ENCODE measurements at regions not wholly inside any gene's neighbourhood (a gene's known extent, or its start where the extent isn't known, plus 50 kb on each side); places are given as distances from the start of the nearest gene placed in this dataset.
A peak's percentile ranks its signal among the peaks of the same experiment; 100 is the strongest.

- no peak overlapping the region for H3K4me3 ChIP-seq (ENCODE audit: low read depth, low read length)
- no peaks in the 10 kb centered on the region for H3K27me3 ChIP-seq (ENCODE audit: control insufficient read depth, insufficient read depth, low read length)
- H3K36me3 ChIP-seq (ENCODE audit: control insufficient read depth, insufficient read depth, low read length): no peaks in the 10 kb centered on the region
- no peak for DNase-seq (ENCODE audit: low read depth)
- ChIA-PET CTCF (interaction anchor here (1.0 to 1.5 kb wide), 5 partner anchors 14 to 441 kb away, joined by 3 to 5 read pairs (median 4); no protein-coding TSS in a partner anchor), POLR2A (no interaction called here)
- no peak for TF ChIP-seq CTCF (IDR thresholded peaks at IDR 0.05; ENCODE audit: insufficient read depth, low read depth, low read length)
Measured at GRCh38 chr10:29104661-29105399, 184.0 kb upstream of the LYZL1 start.

- H3K27me3 ChIP-seq (ENCODE audit: control insufficient read depth, insufficient read depth, low read length): no peaks in the 10 kb centered on the region
- POLR2A ChIA-PET: no interaction called here
- peak; percentile 35 for DNase-seq (ENCODE audit: low read depth)
- H3K4me3 ChIP-seq (ENCODE audit: low read depth, low read length): no peak overlapping the region
- CTCF ChIA-PET: interaction anchor here (1.0 to 1.8 kb wide), 4 partner anchors 15 to 27 kb away, joined by 3 to 4 read pairs (median 4); no protein-coding TSS in a partner anchor
- no peak for TF ChIP-seq CTCF (IDR thresholded peaks at IDR 0.05; ENCODE audit: insufficient read depth, low read depth, low read length)
- no peaks in the 10 kb centered on the region for H3K36me3 ChIP-seq (ENCODE audit: control insufficient read depth, insufficient read depth, low read length)
Measured at GRCh38 chr10:29105516-29106215, 183.2 kb upstream of the LYZL1 start.

GRCh38 chr10:29106287-29106686 lies 182.6 kb upstream of the LYZL1 start:
- Histone ChIP-seq H3K4me3 (ENCODE audit: low read depth, low read length) (no peak overlapping the region), H3K27me3 (ENCODE audit: control insufficient read depth, insufficient read depth, low read length) (no peaks in the 10 kb centered on the region), H3K36me3 (ENCODE audit: control insufficient read depth, insufficient read depth, low read length) (no peaks in the 10 kb centered on the region)
- no peak for TF ChIP-seq CTCF (IDR thresholded peaks at IDR 0.05; ENCODE audit: insufficient read depth, low read depth, low read length)
- DNase-seq (ENCODE audit: low read depth): no peak
- POLR2A ChIA-PET: no interaction called here
- CTCF ChIA-PET: interaction anchor here (1.2 to 1.8 kb wide), 3 partner anchors 9 to 25 kb away, joined by 3 to 4 read pairs (median 3); no protein-coding TSS in a partner anchor

- no peaks in the 10 kb centered on the region for H3K27me3 ChIP-seq (ENCODE audit: control insufficient read depth, insufficient read depth, low read length)
- no peaks in the 10 kb centered on the region for H3K36me3 ChIP-seq (ENCODE audit: control insufficient read depth, insufficient read depth, low read length)
- DNase-seq (ENCODE audit: low read depth): no peak
- CTCF ChIA-PET: interaction anchor here (0.8 to 1.9 kb wide), 3 partner anchors 11 to 21 kb away, joined by 3 to 6 read pairs (median 5); no protein-coding TSS in a partner anchor
- TF ChIP-seq CTCF (IDR thresholded peaks at IDR 0.05; ENCODE audit: insufficient read depth, low read depth, low read length): no peak
- POLR2A ChIA-PET: no interaction called here
- H3K4me3 ChIP-seq (ENCODE audit: low read depth, low read length): no peak overlapping the region
Measured at GRCh38 chr10:29107866-29108498, 180.9 kb upstream of the LYZL1 start.

Data from BJ (cell line).